Loucy (cell line): ENCODE measurements at regions not wholly inside any gene's neighbourhood (a gene's known extent, or its start where the extent isn't known, plus 50 kb on each side); places are given as distances from the start of the nearest gene placed in this dataset.

Experiments
- EZH2phosphoT487 ChIP-seq: fragments of 200-600 bp; IDR thresholded peaks from 2 replicates; pipeline ENCODE4 v1.6.1; 2018; ENCODE audit warnings: antibody characterized with exemption, mild to moderate bottlenecking, moderate library complexity, borderline replicate concordance
- TF ChIP-seq, protein P1 (sequence below): fragments of 200-600 bp; sonication (generic); conservative IDR thresholded peaks from 2 replicates; pipeline ENCODE4 v1.5.1; 2014; ENCODE audit warnings: mild to moderate bottlenecking, antibody characterized with exemption, low read length

DNA sequence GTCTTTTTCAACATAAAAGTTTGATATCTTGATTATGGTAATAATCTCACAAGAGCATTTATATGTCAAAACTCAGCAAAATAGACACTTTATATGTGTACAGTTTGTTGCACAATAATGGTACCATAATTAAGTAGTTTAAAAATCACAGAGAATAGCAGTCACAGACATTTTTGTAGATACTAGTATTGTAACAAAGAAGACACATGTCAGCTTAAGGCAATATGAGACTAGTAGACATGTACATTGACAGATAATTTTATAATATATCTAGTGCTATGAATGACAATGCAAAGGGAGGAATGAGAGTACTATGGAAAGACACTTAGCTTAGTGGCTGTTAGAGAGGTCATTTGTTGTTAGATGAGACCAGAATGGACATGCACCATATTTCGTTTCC, 1490.6 kb upstream of the CDH6 start:
- TF ChIP-seq, protein P1, sequence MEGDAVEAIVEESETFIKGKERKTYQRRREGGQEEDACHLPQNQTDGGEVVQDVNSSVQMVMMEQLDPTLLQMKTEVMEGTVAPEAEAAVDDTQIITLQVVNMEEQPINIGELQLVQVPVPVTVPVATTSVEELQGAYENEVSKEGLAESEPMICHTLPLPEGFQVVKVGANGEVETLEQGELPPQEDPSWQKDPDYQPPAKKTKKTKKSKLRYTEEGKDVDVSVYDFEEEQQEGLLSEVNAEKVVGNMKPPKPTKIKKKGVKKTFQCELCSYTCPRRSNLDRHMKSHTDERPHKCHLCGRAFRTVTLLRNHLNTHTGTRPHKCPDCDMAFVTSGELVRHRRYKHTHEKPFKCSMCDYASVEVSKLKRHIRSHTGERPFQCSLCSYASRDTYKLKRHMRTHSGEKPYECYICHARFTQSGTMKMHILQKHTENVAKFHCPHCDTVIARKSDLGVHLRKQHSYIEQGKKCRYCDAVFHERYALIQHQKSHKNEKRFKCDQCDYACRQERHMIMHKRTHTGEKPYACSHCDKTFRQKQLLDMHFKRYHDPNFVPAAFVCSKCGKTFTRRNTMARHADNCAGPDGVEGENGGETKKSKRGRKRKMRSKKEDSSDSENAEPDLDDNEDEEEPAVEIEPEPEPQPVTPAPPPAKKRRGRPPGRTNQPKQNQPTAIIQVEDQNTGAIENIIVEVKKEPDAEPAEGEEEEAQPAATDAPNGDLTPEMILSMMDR = no peak
- no peak for TF ChIP-seq EZH2phosphoT487
